DOHH2 (cell line): ENCODE measurements at regions not wholly inside any gene's neighbourhood (a gene's known extent, or its start where the extent isn't known, plus 50 kb on each side); places are given as distances from the start of the nearest gene placed in this dataset.

Experiments
- H3F3A ChIP-seq: fragments of 200-600 bp; sonication (generic), shearing (Covaris generic); 2 replicates; pipeline ENCODE4 v1.6.0; 2016; ENCODE audit warnings: antibody characterized with exemption, mild to moderate bottlenecking; ENCODE audit not compliant: control insufficient read depth, insufficient read depth
- H3K27ac ChIP-seq: fragments of 200-600 bp; sonication (generic); 2 replicates; pipeline ENCODE4 v1.5.1; 2014; ENCODE audit warnings: low read depth, mild to moderate bottlenecking, low read length, moderate library complexity
- H3K27me3 ChIP-seq: fragments of 200-600 bp; sonication (generic); 2 replicates; pipeline ENCODE4 v1.6.1; 2014; ENCODE audit warnings: mild to moderate bottlenecking, low read length, mixed read lengths; ENCODE audit not compliant: control insufficient read depth
- H3K36me3 ChIP-seq: fragments of 200-600 bp; sonication (generic); 2 replicates; pipeline ENCODE4 v1.6.1; 2014; ENCODE audit warnings: mild to moderate bottlenecking, low read length, moderate library complexity, mixed read lengths; ENCODE audit not compliant: control insufficient read depth
- H3K4me1 ChIP-seq: fragments of 200-600 bp; sonication (generic); 2 replicates; pipeline ENCODE4 v1.6.1; 2014; ENCODE audit warnings: mild to moderate bottlenecking, low read length, mixed read lengths; ENCODE audit not compliant: control insufficient read depth
- H3K4me2 ChIP-seq: fragments of 200-600 bp; sonication (generic); 2 replicates; pipeline ENCODE4 v1.6.0; 2014; ENCODE audit warnings: mild to moderate bottlenecking, low read length, moderate library complexity
- H3K4me3 ChIP-seq: fragments of 200-600 bp; sonication (generic); 2 replicates; pipeline ENCODE4 v1.5.1; 2014; ENCODE audit warnings: mild to moderate bottlenecking, low read length, mixed read lengths
- H3K79me2 ChIP-seq: fragments of 200-600 bp; sonication (generic); 2 replicates; pipeline ENCODE4 v1.6.1; 2014; ENCODE audit warnings: mild to moderate bottlenecking, low read length, mixed read lengths; ENCODE audit not compliant: control insufficient read depth
- H3K9me2 ChIP-seq: fragments of 200-600 bp; sonication (generic); replicated peaks from 2 replicates; pipeline ENCODE4 v1.6.1; 2014; ENCODE audit warnings: mild to moderate bottlenecking, low read length, mixed read lengths; ENCODE audit not compliant: control insufficient read depth
- H3K9me3 ChIP-seq: fragments of 200-600 bp; sonication (generic); 2 replicates; pipeline ENCODE4 v1.6.1; 2014; ENCODE audit warnings: antibody characterized with exemption, low read length, mixed read lengths; ENCODE audit not compliant: control insufficient read depth, insufficient read depth
- H4K20me1 ChIP-seq: fragments of 200-600 bp; sonication (generic); 2 replicates; pipeline ENCODE4 v1.6.0; 2014; ENCODE audit warnings: low read depth, mild to moderate bottlenecking, antibody characterized with exemption, low read length, moderate library complexity; ENCODE audit not compliant: control insufficient read depth, insufficient read depth
- CTCF ChIP-seq: fragments of 200-600 bp; sonication (generic); IDR thresholded peaks from one replicate; pipeline ENCODE4 v1.5.1; 2014; ENCODE audit warnings: antibody characterized with exemption, mild to moderate bottlenecking, low read depth, low read length; ENCODE audit not compliant: poor library complexity, severe bottlenecking
- EZH2phosphoT487 ChIP-seq: fragments of 200-600 bp; sonication (generic); IDR thresholded peaks from 2 replicates; pipeline ENCODE4 v1.6.1; 2017; ENCODE audit warnings: borderline replicate concordance, mild to moderate bottlenecking, antibody characterized with exemption, low read length, moderate library complexity, mixed read lengths

GRCh38 chr11:131246156-131246555 lies 124.3 kb upstream of the NTM start:
- Histone ChIP-seq H3K79me2 (no peaks in the 10 kb centered on the region), H3K4me3 (no peak overlapping the region), H3K36me3 (no peaks in the 10 kb centered on the region), H3F3A (no peaks in the 10 kb centered on the region), H3K27ac (no peak overlapping the region), H3K27me3 (no peaks in the 10 kb centered on the region), H3K9me3 (no peaks in the 10 kb centered on the region), H3K4me1 (no peaks in the 10 kb centered on the region), H4K20me1 (no peaks in the 10 kb centered on the region), H3K9me2 (no peaks in the 10 kb centered on the region), H3K4me2 (no peak overlapping the region)
- TF ChIP-seq EZH2phosphoT487 (no peak), CTCF (no peak)

- Histone ChIP-seq H3K27ac (no peak overlapping the region), H3K27me3 (no peaks in the 10 kb centered on the region), H3K4me1 (no peaks in the 10 kb centered on the region), H3K9me3 (no peaks in the 10 kb centered on the region), H3K9me2 (no peaks in the 10 kb centered on the region), H3F3A (no peaks in the 10 kb centered on the region), H4K20me1 (no peaks in the 10 kb centered on the region), H3K79me2 (no peaks in the 10 kb centered on the region), H3K36me3 (no peaks in the 10 kb centered on the region), H3K4me3 (no peak overlapping the region), H3K4me2 (no peak overlapping the region)
- peak; percentile 48 for TF ChIP-seq CTCF
- no peak for TF ChIP-seq EZH2phosphoT487
Observed at GRCh38 chr11:131246663-131247062, 123.8 kb upstream of the NTM start.

- no peak overlapping the region for H3K4me3 ChIP-seq
- H3F3A ChIP-seq, result no peaks in the 10 kb centered on the region
- H3K27ac ChIP-seq, result no peak overlapping the region
- no peaks in the 10 kb centered on the region for H3K4me1 ChIP-seq
- no peaks in the 10 kb centered on the region for H3K79me2 ChIP-seq
- H3K9me3 ChIP-seq, result no peaks in the 10 kb centered on the region
- H3K36me3 ChIP-seq, result no peaks in the 10 kb centered on the region
- TF ChIP-seq EZH2phosphoT487, result no peak
- no peak for TF ChIP-seq CTCF
- no peaks in the 10 kb centered on the region for H3K9me2 ChIP-seq
- H3K27me3 ChIP-seq, result peaks cover 10% of the 10 kb centered on the region
- no peak overlapping the region for H3K4me2 ChIP-seq
- H4K20me1 ChIP-seq, result no peaks in the 10 kb centered on the region
Observed at GRCh38 chr11:131248588-131248987, 121.8 kb upstream of the NTM start.

- Histone ChIP-seq H3K4me1 (no peaks in the 10 kb centered on the region), H4K20me1 (no peaks in the 10 kb centered on the region), H3K4me2 (no peak overlapping the region), H3F3A (no peaks in the 10 kb centered on the region), H3K79me2 (no peaks in the 10 kb centered on the region), H3K9me3 (no peaks in the 10 kb centered on the region), H3K27ac (no peak overlapping the region), H3K36me3 (no peaks in the 10 kb centered on the region), H3K4me3 (no peak overlapping the region), H3K9me2 (no peaks in the 10 kb centered on the region), H3K27me3 (peaks cover 10% of the 10 kb centered on the region)
- TF ChIP-seq EZH2phosphoT487 (no peak), CTCF (no peak)
Observed at GRCh38 chr11:131253142-131253655, 117.2 kb upstream of the NTM start.
